CD4-positive, alpha-beta T cell treated with Interferon alpha-2 for 1 hour (primary cell): ENCODE measurements at regions not wholly inside any gene's neighbourhood (a gene's known extent, or its start where the extent isn't known, plus 50 kb on each side); places are given as distances from the start of the nearest gene placed in this dataset.

Source experiments
- DNase-seq, 2 donors: peaks; one replicate each; pipeline ENCODE4 v3.0.0-alpha.2; 2020 to 2022

DNA sequence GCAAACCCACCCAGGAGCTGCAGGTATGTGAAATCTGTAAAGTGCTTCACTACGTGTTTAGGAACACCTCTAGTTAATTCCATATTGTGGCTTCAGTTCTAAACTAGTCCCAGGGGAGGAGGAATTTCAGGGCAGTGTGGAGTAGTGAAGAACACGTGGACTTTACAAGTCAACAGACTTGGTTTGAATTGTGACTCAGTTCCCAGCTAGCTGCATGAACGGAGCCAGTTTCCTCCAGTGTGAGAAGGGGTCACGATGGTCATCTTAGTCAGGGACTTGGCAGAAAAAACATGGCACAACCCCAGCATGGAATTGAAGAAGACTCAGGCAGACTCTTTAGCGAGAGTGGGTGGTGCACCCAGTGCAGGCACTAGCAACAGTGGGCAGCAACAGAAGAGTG lies 175.7 kb upstream of the UBL3 start:
- no peak for DNase-seq

DNA sequence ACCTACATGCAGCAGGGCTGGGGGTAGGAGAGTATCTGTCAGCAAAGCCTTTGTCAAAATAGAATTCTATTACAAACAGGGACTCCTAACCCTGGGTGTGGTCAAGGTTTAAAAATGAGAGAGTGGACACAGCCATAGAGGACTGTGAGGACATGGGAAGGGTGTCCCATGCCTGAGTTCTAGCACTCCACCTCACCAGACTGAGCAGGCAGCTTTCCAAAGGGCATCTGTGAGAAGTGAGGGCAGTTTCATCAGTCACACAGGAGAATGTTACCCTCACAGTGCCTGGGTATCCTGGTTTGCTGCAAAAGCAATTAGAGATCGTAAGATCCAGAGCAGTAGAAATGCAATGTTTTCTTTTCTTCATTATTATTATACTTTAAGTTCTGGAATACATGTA lies 174.9 kb upstream of the UBL3 start:
- no peak for DNase-seq

DNA sequence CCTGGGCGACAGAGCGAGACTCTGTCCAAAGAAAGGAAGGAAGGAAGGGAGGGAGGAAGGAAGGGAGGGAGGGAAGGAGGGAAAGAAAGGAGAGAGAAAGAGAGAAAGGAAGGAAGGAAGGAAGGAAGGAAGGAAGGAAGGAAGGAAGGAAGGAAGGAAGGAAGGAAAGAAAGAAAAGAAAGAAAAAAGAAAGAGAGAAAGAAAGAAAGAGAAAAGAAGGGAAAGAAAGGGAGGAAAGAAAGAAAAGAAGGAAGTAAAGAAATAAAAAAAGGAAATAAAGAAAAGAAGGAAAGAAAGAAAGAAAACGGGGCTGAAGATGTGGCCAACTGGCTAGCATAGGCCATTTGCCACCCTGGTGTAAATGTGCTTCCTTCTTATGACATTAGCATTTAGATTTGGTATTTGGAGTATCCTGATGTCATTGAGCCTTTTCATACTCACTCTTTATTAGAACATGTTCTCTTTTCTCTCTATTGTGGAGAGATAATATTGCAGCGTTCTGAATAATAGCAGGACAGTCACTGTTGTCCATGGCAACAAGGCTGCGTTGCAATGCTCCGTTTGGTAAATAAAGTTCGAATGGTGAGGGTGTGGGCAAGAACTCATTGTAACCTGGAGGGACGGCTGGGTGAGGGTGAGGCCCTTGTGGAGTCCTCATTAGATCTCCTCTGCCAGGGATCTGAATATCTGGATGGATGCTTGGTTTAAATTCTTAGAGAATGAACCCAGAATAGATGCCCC lies 173.9 kb upstream of the UBL3 start:
- no peak for DNase-seq

DNA sequence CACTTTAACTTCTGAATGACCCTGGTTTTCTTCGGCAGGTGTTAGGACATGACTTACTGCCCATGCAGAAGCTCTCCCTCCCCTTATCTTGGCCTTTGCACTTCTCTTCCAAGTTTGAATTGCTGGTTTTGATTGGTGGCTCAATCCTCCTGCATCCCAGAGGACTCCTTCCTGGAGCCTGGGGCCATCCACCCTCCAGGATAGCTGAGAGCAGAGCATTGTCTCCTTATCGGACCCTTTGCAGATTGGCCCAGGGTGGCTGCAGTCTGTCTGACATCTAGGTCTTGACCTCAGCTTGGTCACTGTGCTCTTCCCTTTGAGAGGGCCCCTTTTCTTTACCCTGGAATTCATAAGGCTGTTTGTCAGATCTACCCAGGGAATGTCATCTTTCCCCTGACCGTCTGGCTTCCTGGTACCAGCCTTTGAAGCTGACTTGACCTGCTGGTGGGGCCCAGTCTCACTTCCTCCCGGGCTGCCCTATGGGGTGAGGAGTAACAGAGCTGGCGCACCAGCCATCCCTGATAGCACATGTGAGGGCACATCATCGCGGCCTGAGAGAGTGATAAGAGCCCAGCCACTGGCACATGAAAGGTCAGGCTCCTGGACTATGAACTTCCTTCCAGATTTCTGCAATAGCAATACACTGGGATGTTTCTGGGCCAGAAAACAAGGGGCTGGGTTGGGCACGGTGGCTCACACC lies 172.9 kb upstream of the UBL3 start:
- no peak for DNase-seq

DNA sequence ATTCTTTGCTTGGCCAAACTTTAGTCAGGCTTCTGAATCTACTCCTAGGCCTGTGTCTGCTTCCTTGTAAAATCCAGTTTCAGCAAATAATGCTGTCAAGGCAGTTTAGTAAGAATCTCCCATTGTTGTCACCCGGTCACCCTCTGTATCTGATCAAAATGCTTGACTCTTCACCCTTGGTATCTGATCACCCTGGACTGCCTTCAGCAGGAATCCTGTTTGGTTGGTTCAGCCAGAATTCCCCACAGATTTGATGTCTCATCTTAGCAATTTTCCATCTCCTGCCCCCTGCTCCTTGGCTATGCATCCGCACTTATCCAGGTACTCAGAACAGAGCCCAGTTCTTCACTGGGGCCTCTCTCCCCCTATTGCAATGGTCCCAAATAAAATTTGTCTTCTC lies 172.4 kb upstream of the UBL3 start:
- no peak for DNase-seq

DNA sequence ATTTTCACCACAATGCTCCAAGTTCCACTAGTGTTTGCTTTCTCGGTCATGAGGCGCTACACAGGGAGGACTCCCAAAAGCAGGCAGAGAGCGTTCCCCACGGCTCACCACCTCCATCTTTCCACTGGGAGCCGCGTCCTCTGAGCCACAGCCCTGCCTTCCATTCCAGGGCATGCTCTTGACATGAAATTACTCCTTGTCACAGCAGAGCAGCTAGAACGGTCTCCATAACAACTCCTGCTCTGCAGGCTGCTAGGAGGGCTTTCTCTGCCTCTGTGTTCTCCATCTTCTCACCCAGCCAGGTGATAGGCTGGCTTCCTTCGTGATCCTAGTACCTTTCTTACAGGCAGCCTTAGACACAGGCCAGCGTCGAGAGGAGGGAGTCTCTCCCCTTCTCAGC lies 171.8 kb upstream of the UBL3 start:
- DNase-seq: no peak

DNA sequence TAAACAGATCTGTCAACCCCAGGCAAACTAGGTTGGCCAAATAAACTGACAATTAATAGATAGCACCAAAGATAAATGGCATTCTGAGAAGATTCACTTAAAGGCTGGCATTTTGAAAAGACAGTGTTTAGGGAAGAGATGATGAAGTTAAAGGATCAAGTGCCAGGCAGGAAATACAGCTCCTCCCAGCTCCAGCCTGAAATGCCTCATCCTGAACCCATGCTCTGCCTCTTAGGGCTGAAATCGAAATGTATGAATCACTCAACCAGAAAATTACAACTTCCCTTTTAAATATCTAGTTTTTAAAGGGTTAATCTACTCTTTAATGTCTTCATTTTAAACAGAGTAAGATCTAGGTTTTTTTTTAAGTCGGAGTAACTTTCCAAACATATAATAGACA lies 171.2 kb upstream of the UBL3 start:
- DNase-seq: no peak

DNA sequence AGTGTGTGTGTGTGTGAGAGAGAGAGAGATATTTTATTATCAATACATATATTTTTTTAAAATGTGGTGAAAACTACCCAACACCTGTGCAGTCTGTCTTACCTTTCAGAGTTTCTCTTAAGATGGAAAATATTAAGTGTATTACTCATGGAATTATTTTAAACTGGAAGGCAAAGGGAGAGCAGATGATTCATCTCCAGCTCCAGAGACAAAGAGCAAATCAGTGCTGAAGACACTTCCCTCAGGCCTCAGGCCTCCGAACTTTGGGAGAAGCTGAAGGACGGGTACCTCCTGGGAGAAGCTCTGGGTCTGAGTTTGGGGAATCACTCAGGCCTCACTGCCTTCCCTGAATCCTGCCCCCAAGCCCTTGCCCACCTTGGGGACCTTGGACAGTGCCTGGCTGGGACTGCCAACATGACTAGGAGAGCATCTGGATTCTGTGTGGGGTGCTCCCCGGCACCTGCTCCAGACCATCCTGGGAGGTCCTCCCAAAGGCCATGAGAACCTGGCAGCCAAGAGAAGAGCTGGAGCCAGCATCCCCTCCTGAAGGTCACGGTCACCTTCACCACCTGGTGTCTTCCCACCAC lies 170.4 kb upstream of the UBL3 start:
- DNase-seq: no peak

DNA sequence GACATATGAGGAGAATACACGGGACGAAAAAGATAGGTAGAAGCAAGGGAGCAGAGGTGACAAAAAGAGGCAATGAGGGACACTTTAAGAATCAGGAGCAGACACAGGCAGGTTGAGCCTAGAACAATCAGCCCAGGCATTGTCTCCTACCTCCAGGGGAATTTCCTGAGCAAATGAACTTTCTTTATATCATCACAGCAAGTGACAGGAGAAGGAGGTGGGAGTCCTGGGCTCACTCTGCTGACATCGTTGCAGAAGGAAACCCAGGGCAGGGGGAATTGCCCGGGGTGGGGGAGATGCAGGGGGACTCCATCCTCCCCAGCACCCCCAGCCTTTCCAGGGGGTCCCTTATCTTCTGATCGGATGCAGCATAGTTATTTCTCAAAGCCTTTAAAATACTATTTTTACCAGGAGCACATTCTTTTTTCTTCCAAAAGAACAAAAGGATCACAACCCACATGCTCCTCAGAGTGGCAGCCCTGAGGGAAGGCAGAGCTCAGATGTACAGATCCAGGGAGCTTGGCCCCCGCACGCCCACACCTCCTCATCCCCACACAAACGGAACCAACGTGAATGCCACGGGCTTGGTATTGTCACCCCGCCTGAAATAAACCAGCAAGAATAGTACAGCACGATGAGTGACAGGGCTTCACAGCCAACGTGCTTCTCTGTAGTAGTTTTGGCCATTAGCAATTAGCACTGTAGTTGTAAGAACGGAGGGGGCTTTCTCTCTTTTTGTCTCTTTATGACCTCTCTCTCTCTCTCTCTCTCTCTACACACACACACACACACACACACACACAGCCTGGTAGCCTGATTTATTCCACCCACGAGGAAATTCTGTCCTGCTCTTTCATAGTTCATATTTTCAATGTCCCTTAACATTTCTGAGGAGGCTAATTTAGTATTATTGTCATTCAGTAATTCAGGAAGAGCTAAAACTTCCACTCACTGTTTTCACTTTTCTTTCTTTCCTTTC lies 169.5 kb upstream of the UBL3 start:
- DNase-seq: no peak

DNA sequence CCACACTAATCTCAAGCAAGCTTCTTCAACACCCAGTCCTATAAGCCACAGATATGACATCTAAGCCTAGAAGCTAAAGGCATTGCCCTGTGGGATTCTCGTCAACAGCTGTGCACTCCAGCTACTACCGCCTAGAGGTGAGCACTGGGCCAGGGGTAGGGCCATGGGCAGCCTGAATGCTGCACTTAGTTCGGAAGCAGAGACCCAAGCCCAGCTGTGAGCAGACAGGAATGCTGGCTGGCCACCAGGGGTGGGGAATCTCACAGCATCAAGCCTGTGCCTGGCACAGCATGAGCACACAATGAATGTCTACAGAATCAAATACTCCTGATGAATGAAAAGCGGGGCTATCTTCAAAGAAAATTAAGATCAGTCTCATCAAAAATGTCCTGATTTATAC lies 167.5 kb upstream of the UBL3 start:
- no peak for DNase-seq

DNA sequence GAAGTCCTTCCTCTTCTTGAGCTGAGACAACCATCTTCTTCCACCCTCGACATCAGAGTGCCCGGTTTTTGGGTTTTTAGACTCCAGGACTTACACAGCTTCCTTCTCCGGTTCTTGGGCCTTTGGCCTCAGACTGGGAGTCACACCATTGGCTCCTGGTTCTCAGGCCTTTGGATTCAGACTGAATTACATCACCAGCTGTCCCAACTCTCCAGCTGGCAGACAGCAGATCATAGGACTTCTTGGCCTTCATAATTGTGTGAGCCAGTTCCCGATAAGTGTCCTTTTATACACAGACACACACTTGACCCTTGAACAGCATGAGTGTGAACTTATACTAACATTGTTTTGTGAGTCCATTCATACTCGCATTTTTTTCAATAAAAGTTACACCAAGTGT lies 166.0 kb upstream of the UBL3 start:
- DNase-seq: no peak

DNA sequence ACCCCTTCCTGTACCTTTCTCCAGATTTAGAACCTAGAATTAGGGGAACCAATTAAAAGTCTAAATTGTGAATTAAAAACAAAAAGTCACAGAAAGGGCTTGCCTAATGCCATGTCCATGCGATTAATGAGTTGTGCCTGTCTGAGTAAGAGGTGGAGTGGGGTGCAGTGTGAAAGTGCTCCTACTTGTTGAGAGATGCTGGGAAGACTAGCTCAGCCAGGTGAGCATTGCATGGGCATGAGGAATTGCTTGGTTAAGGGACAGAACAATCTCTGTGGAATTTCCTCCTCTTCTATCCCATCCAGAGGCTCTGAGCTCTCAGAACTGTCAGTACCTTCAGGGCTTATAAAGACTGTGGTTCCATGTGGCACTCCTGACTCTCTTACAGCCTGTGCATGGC lies 159.0 kb upstream of the UBL3 start:
- no peak for DNase-seq

DNA sequence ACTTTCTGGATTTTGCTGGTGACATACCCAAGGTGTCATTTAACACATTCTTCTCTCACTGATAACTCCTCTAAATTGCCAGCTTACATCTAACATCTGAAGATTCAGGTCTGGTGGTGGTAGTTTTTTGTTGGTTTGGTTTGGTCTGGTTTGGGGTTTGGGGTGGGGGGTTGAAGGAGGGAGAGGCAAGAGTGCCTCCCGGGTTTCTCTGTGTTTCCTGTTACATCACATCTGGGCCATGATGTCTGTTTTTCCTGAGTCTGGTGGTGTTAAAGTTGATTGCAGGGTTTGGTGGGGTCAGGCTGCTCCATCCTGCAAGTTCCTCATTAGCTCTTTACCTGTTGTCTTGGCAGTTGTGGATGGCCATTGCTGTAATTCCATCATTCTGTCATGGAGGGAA lies 155.8 kb upstream of the UBL3 start:
- no peak for DNase-seq

DNA sequence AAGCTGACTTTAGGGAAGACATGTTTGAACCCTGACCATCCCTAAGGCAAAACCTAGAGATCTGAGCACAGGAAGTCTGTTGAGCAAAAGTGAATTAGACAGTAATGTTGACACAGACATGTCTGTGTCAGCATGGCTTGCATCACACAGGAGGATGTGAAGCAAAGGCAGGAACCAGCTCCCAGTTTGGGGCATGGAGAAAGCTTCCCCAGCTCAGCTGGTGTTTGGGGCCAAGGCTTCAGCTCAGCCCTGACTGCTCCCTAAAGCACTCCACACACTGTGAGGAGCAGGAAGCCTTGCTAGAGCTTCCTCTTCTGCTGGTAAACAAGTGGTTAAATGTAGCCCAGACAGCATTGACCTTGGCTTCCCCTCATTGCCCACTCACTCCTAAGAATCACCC lies 153.8 kb upstream of the UBL3 start:
- DNase-seq: no peak

DNA sequence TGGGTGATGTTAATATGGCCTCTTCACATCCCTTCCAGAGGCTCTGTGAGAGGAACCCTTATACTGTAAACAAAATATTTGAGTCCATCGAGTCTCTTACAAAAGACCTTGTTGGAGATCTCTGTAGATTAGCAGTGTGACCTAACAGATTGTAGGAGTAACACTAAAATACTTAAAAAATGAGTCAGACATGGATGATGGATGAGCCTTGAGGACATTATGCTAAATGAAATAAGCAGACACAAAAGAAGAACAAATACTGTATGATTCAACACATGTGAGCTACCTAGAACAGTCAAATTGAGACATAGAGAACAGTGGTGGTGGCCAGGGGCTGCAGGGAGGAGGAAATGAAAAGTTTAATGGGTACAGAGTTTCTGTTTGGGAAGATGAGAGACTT lies 152.2 kb upstream of the UBL3 start:
- no peak for DNase-seq

DNA sequence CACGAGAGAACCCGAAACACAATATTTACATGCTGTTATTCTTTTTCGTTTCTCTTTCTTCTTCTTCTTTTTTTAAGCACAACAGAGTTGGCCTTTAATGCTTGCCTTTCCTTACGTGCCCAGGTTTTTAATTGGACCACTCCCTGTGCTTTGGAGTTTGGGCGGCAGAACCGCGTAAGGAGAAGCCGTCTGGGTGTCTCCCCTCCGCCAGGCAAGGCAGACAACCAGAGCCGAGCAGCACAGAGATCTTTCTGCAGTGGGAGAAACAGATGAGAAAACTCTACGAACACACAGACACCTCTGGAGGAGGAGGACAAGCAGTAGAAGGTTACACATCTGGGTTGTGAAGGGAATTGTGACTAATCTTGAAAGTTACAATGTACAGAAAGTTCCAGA lies 150.0 kb upstream of the UBL3 start:
- no peak for DNase-seq

DNA sequence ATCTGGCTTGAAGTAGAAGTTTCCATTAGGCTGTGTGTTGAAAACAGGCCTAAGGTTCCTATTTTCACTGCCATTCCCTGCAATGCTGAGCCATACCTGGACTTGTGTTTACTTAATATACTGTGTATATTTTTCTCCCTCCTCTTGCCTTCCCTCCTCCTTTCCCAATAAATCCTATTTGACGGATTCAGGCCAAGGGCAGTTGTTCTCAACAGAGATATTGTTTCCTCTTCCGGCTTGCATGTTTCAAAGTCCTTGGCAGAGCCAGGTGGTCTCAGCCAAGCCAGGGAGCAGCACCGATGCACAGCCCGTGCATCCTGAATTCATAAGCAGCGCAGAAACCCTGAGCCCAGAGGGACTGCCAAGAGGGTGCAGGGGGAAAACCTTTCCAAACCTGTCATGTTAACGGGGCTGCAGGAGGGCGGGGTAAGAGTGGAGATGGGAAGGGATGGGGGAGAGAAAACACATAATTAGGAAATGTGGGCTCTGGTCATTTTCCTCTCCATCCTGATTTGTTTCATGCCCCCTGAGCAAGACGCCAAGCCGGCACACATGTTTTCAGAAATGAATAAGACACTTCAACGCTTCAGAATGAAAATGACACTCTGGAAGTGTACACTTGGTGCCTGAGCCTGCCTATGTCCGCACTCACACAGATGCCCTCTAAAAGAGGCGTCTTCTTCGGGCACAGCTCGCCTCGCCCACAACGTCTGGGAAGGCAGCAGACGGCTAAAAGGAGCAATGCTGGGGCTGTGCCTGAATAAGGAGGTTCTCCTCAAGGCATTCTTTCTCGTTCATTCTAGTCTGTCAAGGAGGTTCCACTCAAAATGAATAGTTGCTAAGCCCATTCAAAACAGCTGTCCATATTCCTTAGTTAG lies 149.3 kb upstream of the UBL3 start:
- no peak for DNase-seq

DNA sequence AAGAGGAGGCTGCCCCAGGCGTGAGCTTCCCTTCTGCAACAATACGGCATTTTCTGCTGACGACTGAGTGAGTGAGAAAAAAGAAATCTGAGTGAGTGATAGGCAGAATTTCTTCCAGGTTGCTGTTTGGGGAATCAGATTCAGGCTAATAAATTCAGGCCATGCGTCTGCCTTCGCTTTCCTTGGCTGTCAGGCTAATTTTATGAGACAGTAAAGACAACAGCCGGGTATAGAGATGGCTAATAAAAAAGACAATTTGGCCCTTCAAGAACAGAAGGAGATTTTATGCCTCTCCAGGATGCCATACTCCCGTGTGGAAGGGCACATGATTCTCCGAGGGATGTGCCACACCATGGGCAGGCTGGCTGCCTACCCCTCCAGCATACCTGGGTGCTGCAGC lies 145.9 kb upstream of the UBL3 start:
- no peak for DNase-seq

DNA sequence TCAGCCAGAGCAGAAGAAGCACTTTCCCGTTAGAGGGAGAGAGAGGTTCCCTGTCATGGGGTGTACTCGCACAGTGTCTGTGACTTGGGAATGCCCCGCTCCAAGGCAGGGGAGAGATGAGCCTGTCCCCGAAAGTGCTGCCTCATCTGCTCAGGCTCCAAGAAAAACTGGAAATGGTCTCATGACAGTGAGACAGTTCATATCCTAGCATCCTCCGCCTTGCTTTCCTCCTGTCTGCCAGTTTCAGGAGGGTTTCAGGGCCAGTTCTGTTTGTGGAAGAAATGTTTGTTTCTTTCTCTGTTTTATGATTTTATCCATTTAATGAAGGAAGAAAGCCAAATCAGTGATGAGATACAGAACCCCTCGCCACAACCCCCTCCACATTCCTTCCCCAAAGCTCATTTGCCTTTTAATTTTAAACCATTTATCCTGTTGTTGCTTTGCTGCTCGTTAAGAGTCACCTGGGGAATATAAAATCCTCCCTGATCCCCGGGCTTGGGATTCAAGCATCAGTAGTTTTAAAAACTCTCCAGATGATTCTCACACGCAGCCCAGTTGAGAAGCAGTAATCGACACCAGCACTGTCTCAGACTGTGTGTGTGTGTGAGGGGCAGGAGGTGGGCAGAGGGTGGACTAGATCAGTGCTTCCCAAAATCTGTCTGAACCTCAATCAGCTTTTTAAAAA lies 144.6 kb upstream of the UBL3 start:
- no peak for DNase-seq

DNA sequence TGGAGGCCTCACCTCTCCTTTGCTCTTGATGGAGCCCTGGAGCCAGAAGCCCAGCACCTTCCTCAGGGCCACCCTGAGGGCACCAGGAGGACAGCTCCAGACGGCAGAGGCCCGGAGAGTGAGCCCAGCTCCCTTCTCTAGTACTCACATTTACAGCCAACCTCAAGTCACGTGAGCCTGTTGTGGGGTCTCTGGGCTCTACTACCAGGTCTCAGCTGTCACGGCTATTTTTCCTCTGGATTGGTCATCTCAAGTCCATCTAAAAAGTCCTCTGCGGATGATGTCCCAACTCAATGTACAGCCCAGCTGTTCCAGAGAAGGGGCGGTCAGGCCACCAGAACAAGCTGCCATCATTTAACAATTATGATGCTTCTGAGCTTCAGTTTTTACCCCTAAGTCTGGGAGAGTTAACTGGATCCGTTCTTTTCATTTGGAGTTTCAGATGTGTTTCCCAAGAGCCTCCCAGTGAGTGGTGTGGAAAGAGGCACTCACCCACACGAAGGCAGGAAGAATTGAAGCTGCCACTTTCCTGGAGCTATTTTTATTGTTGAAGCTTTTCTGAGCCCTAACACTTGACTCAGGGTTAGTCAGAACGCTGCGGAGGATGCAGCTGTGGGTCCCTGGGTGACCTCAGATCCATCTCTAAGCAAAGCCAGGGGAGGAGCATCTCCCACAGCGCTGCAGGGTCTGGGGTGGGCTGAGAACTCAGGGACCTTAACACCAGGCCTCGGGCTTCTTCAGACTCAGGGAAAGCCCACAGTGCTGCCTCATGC lies 143.5 kb upstream of the UBL3 start:
- DNase-seq: no peak

DNA sequence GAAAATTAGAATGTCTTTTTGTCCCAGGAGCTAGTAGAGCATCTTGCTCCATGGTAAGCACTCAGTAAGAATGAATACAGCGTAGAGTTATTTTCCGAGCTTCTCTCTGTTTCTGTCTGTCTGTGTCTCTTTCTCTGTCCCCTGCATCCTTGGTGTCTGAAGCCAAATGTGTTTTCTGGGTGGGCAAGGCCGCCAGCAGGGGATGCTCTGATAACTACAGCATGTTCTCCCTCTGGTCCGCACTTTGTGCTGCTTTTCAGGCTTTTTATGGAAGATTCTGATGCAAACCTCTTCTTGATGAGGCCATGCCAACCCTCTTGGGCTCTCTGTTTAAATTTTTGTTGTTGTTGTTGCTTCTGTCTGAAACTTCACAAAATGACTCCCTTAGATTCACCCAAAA lies 142.8 kb upstream of the UBL3 start:
- DNase-seq: no peak
